Fibroblast of pulmonary artery (primary cell): ENCODE measurements at regions not wholly inside any gene's neighbourhood (a gene's known extent, or its start where the extent isn't known, plus 50 kb on each side); places are given as distances from the start of the nearest gene placed in this dataset.

Experiments
- DNase-seq: peaks from one replicate; pipeline ENCODE4 v3.0.0-alpha.2; 2010; ENCODE audit warnings: low read depth
- H3K4me3 ChIP-seq: replicated peaks from 2 replicates; pipeline ENCODE4 v1.5.1; 2011; ENCODE audit warnings: low read depth, mild to moderate bottlenecking, control low read depth, low read length, moderate library complexity
- CTCF ChIP-seq: IDR thresholded peaks from 2 replicates; pipeline ENCODE4 v1.5.1; 2011; ENCODE audit warnings: mild to moderate bottlenecking, control low read depth, low read length, inconsistent platforms; ENCODE audit errors: missing control alignments

DNA sequence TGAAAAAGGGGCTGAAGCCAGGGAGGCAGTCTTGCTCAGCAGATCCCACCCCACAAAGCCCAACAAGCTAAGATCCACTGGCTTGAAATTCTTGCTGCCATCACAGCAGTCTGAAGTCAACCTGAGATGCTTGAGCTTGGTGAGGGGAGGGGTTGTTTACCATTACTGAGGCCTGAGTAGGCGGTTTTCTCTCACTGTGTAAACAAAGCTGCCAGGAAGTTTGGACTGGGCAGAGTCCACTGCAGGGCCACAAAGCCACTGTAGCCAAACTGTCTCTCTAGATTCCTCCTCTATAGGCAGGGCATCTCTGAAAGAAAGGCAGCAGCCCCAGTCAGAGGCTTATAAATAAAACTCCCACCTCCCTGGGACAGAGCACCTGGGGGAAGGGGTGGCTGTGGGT is 746.1 kb upstream of the LRRC4C start:
- no peak overlapping the region for H3K4me3 ChIP-seq
- no peak for DNase-seq
- no peak for TF ChIP-seq CTCF

DNA sequence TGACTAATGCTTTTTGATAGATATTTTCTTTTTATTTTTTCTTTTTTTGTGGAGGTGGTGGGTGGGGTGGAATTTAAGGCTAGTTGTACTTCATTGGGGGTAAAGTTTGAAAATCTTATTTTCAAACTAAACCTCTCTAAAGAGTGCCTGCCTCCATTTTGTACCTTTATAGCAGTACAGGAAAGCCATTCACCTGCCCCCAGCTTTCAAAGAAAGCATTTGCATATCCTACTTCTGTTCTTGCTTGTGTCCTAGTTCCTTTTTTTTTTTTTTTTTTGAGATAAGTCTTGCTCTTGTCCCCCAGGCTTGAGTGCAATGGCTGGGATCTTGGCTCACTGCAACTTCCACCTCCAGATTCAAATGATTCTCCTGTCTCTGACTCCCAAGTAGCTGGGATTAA is 766.2 kb upstream of the LRRC4C start:
- no peak for TF ChIP-seq CTCF
- no peak for DNase-seq
- H3K4me3 ChIP-seq = no peak overlapping the region

DNA sequence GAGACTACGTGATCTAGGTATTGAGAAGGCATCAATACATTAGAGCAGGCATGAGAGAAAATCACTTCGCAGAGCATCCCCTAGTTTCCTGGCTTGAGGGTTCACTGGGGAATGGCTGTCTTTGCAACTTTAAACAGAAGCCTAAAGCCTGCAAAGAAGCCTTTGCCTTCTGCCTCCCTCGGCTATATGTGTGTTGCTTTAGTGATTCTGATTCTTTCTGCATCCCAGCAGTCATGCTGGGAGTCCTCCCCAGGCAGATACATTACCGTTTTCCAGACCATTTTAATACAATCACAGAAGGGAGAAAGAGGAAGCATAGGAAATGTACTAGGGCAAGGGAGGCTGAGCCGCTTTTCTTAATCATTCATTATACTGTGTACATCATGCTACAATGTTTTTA is 773.2 kb upstream of the LRRC4C start:
- no peak for DNase-seq
- H3K4me3 ChIP-seq = no peak overlapping the region
- TF ChIP-seq CTCF = no peak

- peak; percentile 96 for DNase-seq
- no peak for TF ChIP-seq CTCF
- H3K4me3 ChIP-seq = no peak overlapping the region
Observed at GRCh38 chr11:42234451-42234951, 775.0 kb upstream of the LRRC4C start.

GRCh38 chr11:42237701-42238235 is 778.3 kb upstream of the LRRC4C start:
- peak; percentile 59 for DNase-seq
- no peak overlapping the region for H3K4me3 ChIP-seq
- TF ChIP-seq CTCF = no peak

- no peak for TF ChIP-seq CTCF
- peak; percentile 59 for DNase-seq
- H3K4me3 ChIP-seq = no peak overlapping the region
Observed at GRCh38 chr11:42239188-42239587, 779.7 kb upstream of the LRRC4C start.

- H3K4me3 ChIP-seq = no peak overlapping the region
- TF ChIP-seq CTCF = no peak
- DNase-seq = no peak
Observed at GRCh38 chr11:42243385-42243784, 783.9 kb upstream of the LRRC4C start.
